Neutrophil (primary cell): ENCODE measurements at regions not wholly inside any gene's neighbourhood (a gene's known extent, or its start where the extent isn't known, plus 50 kb on each side); places are given as distances from the start of the nearest gene placed in this dataset.

Experiments used
- H3K27ac ChIP-seq: fragments of 200-600 bp; sonication (generic); 2 replicates; pipeline ENCODE4 v1.5.1; 2016; ENCODE audit warnings: mild to moderate bottlenecking, moderate library complexity
- H3K27me3 ChIP-seq: fragments of 200-600 bp; sonication (generic); 2 replicates; pipeline ENCODE4 v1.6.0; 2016; ENCODE audit warnings: mild to moderate bottlenecking
- H3K36me3 ChIP-seq: fragments of 200-600 bp; sonication (generic); 2 replicates; pipeline ENCODE4 v1.5.1; 2017
- H3K4me1 ChIP-seq, 2 experiments: fragments of 200-600 bp in 1 of 2; sonication (generic) in 1 of 2; 1 replicate in 1 of 2; 2 replicates in 1 of 2; pipeline versions ENCODE4 v1.5.1 to v1.6.1; 2013 to 2016; ENCODE audit warnings: low read depth in 1 of 2, low read length in 1 of 2, mild to moderate bottlenecking in 1 of 2, moderate library complexity in 1 of 2; ENCODE audit not compliant: control insufficient read depth in 1 of 2, insufficient read depth in 1 of 2
- H3K4me3 ChIP-seq, 2 experiments: fragments of 200-600 bp in 1 of 2; sonication (generic) in 1 of 2; 1 replicate in 1 of 2; 2 replicates in 1 of 2; pipeline ENCODE4 v1.5.1; 2013 to 2016; ENCODE audit warnings: low read depth in 1 of 2, low read length in 1 of 2, mild to moderate bottlenecking in 1 of 2, moderate library complexity in 1 of 2
- H3K9me3 ChIP-seq: fragments of 200-600 bp; sonication (generic); 2 replicates; pipeline ENCODE4 v1.5.1; 2016
- TF ChIP-seq, protein P1 (sequence below): fragments of 200-600 bp; sonication (generic); IDR thresholded peaks from 2 replicates; pipeline ENCODE4 v1.5.1; 2016; ENCODE audit warnings: antibody characterized with exemption

DNA sequence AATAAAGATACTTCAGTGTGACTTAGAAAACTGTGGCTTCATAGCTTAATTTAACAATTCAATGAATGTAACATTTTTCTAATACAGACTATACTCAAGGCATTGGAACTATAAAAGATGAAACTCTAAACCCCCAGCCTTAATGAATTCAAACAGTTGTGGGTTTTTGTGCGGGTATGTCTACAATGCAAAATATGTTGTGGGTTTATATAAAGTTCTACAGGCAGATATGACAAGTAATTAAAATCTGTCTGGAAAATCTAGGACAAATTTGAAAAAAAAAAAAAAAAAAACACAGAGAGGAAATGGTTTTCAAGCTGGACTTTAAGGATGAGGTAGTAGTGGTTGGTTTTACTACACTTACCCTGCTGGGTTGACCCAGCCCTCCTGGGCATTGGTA, 467.5 kb upstream of the TLE4 start:
- no peaks in the 10 kb centered on the region for H3K27me3 ChIP-seq
- H3K4me1 ChIP-seq: no peaks in the 10 kb centered on the region
- peaks cover 4% of the 10 kb centered on the region for H3K9me3 ChIP-seq
- no peak overlapping the region for H3K27ac ChIP-seq
- H3K4me3 ChIP-seq: no peak overlapping the region
- TF ChIP-seq, protein P1, sequence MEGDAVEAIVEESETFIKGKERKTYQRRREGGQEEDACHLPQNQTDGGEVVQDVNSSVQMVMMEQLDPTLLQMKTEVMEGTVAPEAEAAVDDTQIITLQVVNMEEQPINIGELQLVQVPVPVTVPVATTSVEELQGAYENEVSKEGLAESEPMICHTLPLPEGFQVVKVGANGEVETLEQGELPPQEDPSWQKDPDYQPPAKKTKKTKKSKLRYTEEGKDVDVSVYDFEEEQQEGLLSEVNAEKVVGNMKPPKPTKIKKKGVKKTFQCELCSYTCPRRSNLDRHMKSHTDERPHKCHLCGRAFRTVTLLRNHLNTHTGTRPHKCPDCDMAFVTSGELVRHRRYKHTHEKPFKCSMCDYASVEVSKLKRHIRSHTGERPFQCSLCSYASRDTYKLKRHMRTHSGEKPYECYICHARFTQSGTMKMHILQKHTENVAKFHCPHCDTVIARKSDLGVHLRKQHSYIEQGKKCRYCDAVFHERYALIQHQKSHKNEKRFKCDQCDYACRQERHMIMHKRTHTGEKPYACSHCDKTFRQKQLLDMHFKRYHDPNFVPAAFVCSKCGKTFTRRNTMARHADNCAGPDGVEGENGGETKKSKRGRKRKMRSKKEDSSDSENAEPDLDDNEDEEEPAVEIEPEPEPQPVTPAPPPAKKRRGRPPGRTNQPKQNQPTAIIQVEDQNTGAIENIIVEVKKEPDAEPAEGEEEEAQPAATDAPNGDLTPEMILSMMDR: no peak
- H3K36me3 ChIP-seq: no peaks in the 10 kb centered on the region

DNA sequence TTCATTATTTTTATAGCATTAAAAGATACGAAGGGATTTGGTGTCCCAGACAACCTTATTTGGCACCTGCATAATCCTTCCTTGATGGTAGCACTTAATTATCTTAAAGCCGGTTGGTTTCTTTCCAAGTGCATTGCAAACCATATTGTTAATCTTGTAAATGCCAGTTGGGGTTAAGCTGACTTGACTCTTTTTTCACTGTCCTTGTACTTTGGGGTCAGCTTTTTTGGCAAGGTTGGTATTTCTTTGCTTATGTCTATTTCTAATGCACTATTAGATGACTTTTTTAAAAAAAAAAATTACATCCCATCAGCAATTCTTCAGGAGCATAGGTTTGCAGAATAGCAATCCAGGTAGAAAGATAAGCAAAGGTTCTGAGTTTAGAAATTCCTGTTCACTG, 466.8 kb upstream of the TLE4 start:
- TF ChIP-seq, protein P1: no peak

DNA sequence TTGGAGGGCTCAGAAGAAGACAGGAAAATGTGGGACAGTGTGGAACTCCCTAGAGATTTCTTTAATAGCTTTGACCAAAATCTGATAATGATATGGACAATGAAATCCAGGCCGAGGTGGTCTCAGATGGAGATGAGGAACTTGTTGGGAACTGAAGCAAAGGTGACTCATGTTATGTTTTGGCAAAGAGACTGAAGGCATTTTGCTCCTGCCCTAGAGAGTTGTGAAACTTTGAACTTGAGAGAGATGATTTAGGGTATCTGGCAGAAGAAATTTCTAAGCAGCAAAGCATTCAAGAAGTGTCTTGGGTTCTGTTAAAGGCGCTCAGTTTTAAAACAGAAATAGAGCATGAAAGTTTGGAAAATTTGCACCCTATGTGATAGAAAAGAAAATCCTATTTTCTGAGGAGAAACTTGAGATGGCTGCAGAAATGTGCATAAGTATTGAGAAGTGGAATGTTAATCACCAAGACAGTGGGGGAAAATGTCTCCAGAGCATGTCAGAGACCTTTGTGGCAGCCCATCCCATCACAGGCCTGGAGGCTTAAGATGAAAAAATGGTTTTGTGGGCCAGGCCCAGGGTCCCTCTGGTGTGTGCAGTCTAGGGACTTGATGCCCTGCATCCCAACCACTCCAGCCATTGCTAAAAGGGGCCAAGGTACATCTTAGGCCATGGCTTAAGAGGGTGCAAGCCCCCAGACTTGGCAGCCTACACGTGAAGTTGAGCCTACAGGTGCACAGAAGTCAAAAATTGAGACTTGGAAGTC, 463.7 kb upstream of the TLE4 start:
- no peak overlapping the region for H3K4me3 ChIP-seq
- H3K27ac ChIP-seq: no peak overlapping the region
- no peaks in the 10 kb centered on the region for H3K4me1 ChIP-seq
- TF ChIP-seq, protein P1: no peak
- peaks cover 4% of the 10 kb centered on the region for H3K9me3 ChIP-seq
- H3K27me3 ChIP-seq: no peaks in the 10 kb centered on the region
- no peaks in the 10 kb centered on the region for H3K36me3 ChIP-seq

More for the DNA sequence above, 466.8 kb upstream of the TLE4 start:
- Histone ChIP-seq H3K9me3 (peaks cover 4% of the 10 kb centered on the region), H3K4me1 (no peaks in the 10 kb centered on the region), H3K27ac (no peak overlapping the region), H3K27me3 (no peaks in the 10 kb centered on the region), H3K4me3 (no peak overlapping the region), H3K36me3 (no peaks in the 10 kb centered on the region)

DNA sequence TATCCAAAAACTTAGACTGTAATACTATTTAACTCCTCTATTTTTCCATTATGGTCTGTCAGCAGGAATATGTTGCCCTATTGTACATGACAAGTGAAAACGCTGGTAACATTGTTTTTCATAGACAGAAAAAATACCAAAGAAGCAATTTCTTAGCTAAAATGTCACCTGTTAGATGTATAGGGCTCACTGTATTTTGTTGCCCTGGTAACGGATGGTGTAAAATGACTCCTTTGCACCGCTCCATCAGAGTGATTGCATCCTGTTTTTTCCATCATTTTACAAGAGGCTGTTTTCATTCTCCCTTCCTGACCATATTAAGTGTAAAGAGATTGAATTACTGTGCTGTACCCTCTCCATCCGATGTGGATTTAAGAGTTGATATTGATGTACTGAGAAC, 460.1 kb upstream of the TLE4 start:
- Histone ChIP-seq H3K36me3 (no peaks in the 10 kb centered on the region), H3K9me3 (peaks cover 4% of the 10 kb centered on the region), H3K27ac (no peak overlapping the region), H3K4me3 (no peak overlapping the region), H3K4me1 (no peaks in the 10 kb centered on the region), H3K27me3 (no peaks in the 10 kb centered on the region)
- TF ChIP-seq, protein P1: no peak

DNA sequence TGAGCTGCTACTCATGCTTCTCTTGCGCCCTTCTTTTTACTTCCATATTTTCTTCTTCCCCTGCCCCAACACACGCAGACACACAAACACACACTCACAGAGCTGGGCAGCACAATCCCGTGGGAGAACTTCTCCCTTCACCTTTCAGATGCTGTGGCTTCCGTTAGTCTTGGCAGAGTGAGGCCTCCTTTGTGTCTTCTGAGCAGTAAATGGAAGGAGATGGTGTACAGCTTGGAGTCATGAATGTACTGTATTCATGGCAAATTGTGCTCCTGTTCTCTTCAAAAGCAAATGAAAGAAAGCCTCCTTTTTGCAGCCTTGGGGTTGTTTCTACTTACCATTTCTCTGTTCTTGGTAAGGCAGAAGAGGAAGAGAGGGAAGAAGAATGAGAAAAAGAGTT, 456.6 kb upstream of the TLE4 start:
- Histone ChIP-seq H3K27ac (no peak overlapping the region), H3K4me1 (no peaks in the 10 kb centered on the region), H3K4me3 (no peak overlapping the region), H3K9me3 (no peaks in the 10 kb centered on the region), H3K36me3 (no peaks in the 10 kb centered on the region), H3K27me3 (no peaks in the 10 kb centered on the region)
- TF ChIP-seq, protein P1: no peak
